ENCODE measurements at regions not wholly inside any gene's neighbourhood (a gene's known extent, or its start where the extent isn't known, plus 50 kb on each side); places are given as distances from the start of the nearest gene placed in this dataset.

DNA sequence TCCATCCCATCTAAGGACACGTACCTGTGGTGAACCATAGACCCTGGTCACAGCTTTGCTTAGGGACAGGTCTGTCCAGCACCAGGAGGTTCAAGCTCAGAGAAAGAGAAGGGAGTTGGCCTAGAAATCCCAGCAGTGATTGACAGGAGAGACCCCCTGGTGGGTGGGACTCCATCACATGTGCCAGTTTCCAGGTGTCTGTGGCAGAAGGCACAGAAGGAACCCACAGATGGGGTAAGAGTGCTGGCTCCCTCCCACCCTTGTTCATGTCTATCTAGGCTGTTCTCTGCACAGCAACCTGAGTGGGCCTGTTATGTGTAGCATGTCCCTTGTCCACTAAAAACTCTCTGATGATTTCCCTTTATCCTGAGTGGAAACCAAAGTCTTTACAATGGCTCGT, 54.0 kb upstream of the GRB10 start:
- Histone ChIP-seq H3K36me3 (no peaks in the 10 kb centered on the region), H3K27ac (no peak overlapping the region), H3K27me3 (peaks cover 0 to 4% of the 10 kb centered on the region in 2 donors), H3K9me3 (no peaks in the 10 kb centered on the region), H3K4me3 (no peak overlapping the region), H3K4me1 (no peaks in the 10 kb centered on the region)
- DNase-seq (no peak), ATAC-seq (no peak)
- intact Hi-C loops (cut with DNase I) = no loop called here
- TF ChIP-seq, protein P1, sequence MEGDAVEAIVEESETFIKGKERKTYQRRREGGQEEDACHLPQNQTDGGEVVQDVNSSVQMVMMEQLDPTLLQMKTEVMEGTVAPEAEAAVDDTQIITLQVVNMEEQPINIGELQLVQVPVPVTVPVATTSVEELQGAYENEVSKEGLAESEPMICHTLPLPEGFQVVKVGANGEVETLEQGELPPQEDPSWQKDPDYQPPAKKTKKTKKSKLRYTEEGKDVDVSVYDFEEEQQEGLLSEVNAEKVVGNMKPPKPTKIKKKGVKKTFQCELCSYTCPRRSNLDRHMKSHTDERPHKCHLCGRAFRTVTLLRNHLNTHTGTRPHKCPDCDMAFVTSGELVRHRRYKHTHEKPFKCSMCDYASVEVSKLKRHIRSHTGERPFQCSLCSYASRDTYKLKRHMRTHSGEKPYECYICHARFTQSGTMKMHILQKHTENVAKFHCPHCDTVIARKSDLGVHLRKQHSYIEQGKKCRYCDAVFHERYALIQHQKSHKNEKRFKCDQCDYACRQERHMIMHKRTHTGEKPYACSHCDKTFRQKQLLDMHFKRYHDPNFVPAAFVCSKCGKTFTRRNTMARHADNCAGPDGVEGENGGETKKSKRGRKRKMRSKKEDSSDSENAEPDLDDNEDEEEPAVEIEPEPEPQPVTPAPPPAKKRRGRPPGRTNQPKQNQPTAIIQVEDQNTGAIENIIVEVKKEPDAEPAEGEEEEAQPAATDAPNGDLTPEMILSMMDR (IDR thresholded peaks at IDR 0.05) = no peak

DNA sequence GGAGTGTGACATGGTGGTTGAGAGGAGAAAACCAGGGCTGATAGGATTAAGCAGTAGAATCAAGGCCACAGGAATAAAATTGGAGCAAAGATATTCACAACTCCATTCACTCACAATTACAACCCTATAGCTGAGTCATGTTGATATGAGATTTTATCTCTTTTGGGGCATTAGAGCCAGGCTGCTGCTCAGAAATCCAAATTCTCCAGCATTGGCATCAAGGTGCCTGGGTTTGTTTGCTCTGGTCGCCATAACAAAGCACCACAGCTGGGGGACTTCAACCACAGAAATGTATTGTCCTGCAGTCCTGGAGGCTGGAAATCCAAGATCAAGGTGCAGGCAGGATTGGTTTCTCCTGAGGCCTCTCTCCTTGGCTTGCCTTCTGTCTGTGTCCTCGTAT, 52.5 kb upstream of the GRB10 start:
- Histone ChIP-seq H3K4me1 (no peaks in the 10 kb centered on the region), H3K27me3 (peaks cover 0 to 4% of the 10 kb centered on the region in 2 donors), H3K36me3 (no peaks in the 10 kb centered on the region), H3K9me3 (no peaks in the 10 kb centered on the region), H3K27ac (no peak overlapping the region), H3K4me3 (no peak overlapping the region)
- no peak for DNase-seq
- no peak for ATAC-seq
- intact Hi-C loops (cut with DNase I) = no loop called here
- TF ChIP-seq, protein P1 (IDR thresholded peaks at IDR 0.05) = no peak

DNA sequence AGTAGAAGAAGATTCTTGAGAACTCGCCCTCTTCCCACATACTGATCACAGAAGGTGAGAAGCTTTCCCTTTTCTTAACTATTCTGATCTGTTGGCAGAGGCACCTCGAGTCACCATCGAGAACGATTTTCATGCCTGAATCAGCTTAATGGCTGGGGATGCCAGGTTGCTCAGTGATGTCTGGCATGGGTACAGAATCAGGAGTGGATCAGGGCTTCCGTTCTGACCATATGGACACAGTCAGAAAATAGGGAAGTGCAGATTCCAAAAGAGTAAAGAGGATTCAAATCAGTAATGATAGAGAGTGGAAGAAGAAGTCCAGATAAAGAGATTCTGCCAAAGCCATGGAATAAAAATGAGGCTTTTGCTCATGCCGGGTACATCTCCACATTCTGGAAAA, 52.0 kb upstream of the GRB10 start:
- DNase-seq (no peak), ATAC-seq (no peak)
- Histone ChIP-seq H3K36me3 (no peaks in the 10 kb centered on the region), H3K27me3 (peaks cover 0 to 4% of the 10 kb centered on the region in 2 donors), H3K27ac (no peak overlapping the region), H3K4me1 (no peaks in the 10 kb centered on the region), H3K9me3 (no peaks in the 10 kb centered on the region), H3K4me3 (no peak overlapping the region)
- intact Hi-C loops (cut with DNase I) = no loop called here
- TF ChIP-seq, protein P1 (IDR thresholded peaks at IDR 0.05) = no peak

- DNase-seq = no peak
- TF ChIP-seq, protein P1 (IDR thresholded peaks at IDR 0.05) = no peak
- intact Hi-C loops (cut with DNase I) = no loop called here
- Histone ChIP-seq H3K27me3 (peaks cover 0 to 4% of the 10 kb centered on the region in 2 donors), H3K36me3 (no peaks in the 10 kb centered on the region), H3K9me3 (no peaks in the 10 kb centered on the region), H3K4me3 (no peak overlapping the region), H3K4me1 (no peaks in the 10 kb centered on the region), H3K27ac (no peak overlapping the region)
- no peak for ATAC-seq
These were observed 51.4 kb upstream of the GRB10 start for GRCh38 chr7:50834031-50834535.

GRCh38 chr7:50832744-50833143, 50.0 kb upstream of the GRB10 start:
- no peaks in the 10 kb centered on the region for H3K9me3 ChIP-seq
- intact Hi-C loops (cut with DNase I) = no loop called here
- no peak for ATAC-seq
- peaks cover 0 to 4% of the 10 kb centered on the region in 2 donors for H3K27me3 ChIP-seq
- no peak for DNase-seq
- no peaks in the 10 kb centered on the region for H3K4me1 ChIP-seq
- no peak overlapping the region for H3K4me3 ChIP-seq
- TF ChIP-seq, protein P1 (IDR thresholded peaks at IDR 0.05) = no peak
- no peak overlapping the region for H3K27ac ChIP-seq
- H3K36me3 ChIP-seq = no peaks in the 10 kb centered on the region
